MV-4-11 (cell line): ENCODE measurements at regions not wholly inside any gene's neighbourhood (a gene's known extent, or its start where the extent isn't known, plus 50 kb on each side); places are given as distances from the start of the nearest gene placed in this dataset.
"Not testable (repeated sequence)": the region's sequence is repeated elsewhere in the genome, so short reads cannot be mapped to it uniquely, and the experiment has no call there.

Experiments used
- DNase-seq: peaks from one replicate; lab custom pipeline; 2025; lab: John Stamatoyannopoulos, UW

DNA sequence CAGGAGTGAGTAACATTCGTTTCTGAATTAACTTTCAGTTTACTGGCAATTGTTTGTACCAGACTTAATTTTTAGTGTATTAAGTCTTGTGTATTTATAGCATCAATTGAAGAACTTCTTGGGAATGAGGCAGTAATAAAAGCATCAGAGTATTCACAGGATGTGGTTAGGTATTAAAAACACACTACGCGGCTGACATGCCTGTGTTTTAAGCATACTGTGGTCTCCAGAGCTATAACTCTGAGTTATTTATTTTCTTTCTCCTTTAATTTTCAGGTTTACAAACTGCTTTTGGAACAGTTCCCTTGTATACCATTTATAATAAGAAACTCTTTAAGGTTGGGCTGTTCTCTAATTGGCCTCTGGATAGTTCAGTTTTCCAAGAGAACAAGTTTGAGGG is 626.1 kb upstream of the NRG3 start:
- DNase-seq, result no peak

DNA sequence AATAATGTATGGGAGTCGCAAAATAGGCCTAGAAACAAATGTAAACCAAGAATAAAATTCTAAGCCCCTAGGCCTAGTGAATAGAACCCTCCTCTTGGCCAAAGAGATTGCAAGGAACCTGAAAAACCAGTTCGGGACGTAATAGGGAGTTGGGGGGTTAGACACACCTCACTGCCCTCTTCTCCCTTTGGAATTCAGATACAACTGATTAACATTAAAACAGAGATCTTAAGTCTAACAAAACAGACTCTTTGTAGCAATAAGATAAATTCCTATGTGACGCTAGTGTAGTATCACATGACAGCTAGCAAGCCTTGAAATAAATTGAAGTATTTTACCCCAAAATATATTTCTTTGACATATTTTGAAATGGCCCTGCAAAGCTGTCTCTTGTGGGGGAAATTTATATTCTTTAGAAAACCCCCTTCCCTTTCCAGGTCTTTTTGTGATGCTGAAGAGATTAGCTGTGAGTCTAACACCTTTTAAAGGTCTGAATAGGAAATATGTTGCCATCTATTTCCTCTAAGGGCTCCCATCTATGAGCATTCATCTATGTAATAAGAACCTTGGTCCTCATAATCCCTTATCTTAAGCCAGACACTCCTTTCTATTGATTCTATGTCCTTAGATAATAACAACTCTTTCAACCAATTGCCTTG is 623.4 kb upstream of the NRG3 start:
- DNase-seq, result no peak

DNA sequence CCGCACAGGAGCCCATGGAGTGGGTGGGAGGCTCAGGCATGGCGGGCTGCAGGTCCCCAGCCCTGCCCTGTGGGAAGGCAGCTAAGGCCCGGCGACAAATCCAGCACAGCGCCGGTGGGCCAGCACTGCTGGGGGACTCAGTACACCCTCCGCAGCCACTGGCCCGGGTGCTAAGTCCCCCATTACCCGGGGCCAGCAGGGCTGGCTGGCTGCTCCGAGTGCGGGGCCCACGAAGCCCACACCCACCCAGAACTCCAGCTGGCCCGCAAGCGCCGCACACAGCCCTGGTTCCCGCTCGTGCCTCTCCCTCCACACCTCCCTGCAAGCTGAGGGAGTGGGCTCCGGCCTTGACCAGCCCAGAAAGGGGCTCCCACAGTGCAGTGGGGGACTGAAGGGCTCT is 610.0 kb upstream of the NRG3 start:
- not testable (repeated sequence) for DNase-seq

DNA sequence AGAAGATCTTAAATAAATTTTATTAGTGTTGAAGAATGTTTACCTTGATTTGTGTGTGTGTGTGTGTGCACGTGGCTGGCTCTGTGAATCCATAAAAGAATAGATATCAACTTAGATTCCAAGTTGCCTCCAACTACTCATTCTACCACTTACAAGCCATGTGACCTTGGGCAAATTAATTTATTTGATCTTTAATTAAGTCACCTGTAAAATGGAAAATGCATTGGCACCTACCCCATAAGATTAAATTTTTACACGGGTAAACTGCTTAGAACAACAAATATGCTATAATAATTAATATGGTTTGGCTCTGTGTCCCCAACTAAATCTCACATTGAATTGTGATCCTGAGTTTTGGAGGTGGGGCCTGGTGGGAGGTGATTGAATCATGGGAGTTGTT is 604.9 kb upstream of the NRG3 start:
- DNase-seq, result no peak

DNA sequence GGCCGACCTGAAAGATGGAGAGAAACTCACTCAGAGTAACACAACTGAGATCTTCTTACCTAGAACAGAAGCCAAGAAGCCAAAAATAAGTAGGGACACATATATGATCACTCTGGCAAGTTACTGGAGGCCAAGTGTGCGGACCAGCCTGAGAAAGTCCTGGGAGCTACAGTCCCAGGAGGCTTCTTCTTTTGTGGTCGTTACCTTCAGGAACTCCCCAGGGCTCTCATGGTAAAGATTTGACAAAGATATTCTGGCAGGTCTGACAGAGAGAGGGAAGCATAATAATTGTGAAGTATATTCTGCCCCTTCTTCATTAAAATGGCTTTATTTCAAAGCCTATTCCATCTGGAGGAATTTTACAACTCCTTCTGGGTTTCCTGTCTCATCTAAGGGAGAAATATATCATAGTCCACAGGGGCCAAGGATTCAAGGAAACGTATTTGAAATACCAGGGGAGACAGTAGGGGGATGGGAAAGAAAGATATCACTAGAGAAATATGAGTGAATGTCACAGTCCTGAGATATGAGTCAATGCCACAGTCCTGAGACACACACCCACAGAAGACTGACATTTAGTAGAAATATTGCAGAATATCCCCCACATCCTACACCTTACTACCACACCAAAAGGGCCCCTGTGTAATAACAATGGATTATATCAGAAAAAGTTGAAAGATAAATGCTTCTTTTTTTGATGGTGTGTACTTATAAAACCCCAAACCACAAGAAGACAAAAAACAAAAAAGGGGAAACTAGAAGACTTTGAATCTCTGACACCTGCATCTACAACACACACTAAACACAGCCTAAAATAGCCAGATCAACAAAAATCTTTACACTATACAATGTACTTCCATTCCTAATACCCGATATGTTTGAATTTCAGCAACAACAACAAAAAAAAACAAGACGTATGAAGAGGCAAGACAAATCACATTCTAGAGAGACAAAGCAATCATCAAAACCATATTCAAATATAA is 594.2 kb upstream of the NRG3 start:
- DNase-seq, result no peak

DNA sequence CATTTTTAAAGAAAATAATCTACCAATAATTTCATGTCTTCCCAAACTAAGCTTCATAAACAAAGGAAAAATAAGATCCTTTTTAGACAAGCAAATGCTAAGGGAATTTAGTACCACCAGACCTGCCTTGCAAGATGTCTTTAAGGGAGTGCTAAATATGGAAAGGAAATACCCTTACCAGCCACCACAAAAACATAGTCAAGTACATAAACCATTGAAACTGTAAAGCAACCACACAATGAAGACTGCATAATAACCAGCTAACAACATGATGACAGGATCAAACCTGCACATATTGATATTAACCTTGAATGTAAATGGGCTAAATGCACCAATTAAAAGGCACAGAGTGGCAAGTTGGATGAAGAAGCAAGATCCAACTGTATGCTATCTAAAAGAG is 586.5 kb upstream of the NRG3 start:
- no peak for DNase-seq

DNA sequence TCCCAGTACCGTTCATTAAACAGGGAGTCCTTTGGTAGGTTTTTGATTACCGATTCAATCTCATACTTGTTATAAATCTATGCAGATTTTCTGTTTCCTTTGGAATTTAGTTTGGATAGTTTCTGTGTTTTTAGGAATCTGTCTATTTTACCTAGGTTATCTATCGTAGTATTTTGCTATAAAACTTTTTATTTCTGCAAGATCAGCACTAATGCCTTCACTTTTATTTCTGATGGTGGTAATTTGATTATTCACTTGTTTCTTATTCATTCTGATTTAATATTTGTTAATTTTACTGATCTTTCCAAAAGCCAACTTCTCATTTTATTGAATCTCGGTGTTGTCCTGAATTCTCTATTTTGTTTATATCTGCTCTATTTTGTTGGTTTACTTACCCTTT is 577.7 kb upstream of the NRG3 start:
- DNase-seq, result no peak

DNA sequence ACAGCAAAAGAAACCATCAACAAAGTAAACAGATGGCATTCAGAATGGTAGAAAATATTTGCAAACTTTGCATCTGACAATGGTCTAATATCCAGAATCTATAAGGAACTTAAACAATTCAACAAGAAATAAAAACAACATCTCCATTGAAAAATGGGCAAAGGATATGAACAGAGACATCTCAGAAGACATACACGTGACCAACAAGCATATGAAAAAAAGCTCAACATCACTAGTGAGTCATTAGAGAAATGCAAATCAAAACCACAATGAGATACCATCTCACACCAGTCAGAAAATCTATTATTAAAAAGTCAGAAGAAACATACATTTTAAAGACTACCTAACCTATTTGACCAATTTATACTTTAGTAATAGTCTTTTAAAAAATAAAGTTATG is 571.3 kb upstream of the NRG3 start:
- no peak for DNase-seq

DNA sequence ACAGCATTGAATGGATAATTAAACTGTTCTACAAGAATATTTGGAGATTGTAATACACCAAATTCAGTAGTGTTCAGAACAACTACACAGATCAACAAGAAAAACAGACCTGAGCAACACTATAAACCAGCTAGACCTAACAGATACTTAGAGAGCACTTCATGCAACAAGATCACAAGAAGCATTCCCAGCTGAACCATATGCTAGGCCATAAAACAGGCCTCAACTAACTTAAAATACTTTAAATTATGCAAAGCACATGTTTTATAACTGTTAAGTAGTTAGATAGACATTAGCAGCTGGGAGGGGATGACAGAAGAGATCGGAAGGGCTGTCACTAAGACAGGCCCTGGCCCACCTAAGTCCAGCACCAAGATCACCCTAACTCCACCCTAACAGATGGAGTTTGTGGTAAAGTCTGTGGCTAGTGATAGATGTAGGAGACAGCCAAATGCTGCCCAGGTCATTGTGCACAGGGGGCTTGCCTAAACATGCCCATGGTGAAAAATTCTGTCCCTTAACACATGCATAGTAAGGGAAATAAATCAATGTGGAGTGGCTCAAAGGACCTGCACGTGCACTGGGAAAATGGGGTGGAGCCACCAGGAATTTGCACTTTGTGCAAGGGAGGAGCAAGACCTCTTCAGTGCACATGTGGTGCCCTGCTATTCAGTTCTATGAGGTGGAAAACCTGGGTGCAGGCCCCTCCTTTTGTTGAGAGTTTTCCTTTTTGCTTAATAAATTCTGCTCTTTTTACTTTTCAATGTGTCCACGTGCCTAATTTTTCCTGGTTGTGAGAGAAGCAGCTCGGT is 567.8 kb upstream of the NRG3 start:
- DNase-seq, result no peak

DNA sequence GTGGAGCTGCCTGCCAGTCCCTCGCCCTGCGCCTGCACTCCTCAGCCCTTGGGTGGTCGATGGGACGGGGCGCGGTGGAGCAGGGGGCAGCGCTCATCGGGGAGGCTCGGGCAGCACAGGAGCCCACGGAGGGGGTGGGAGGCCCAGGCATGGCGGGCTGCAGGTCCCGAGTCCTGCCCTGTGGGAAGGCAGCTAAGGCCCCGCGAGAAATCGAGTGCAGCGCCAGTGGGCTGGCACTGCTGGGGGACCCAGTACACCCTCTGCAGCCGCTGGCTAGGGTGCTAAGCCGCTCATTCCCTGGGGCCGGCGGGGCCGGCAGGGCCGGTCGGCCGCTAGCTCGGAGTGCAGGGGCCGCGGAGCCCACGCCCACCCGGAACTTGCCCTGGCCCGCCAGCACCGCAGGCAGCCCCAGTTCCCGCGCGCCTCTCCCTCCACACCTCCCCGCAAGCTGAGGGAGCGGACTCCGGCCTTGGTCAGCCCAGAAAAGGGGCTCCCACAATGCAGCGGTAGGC is 565.9 kb upstream of the NRG3 start:
- no peak for DNase-seq

DNA sequence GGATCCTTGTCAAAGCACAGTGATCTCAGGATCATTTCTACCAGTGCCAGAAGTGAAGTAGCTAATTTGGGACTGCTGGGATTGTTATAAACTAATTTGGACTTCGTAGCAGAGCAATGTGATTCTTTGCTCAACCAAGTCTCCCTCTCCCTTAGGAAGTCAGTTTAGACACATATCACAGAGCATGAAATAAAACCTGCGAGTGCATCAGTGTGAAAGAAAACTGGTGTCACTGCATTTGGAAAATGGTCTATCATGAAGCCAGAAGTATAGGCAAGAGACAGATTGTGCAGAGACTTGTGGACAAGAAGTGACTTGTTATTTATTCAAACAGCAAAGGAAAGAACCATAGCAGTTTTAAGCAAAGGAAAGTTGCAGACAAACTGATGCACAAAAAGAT is 560.5 kb upstream of the NRG3 start:
- no peak for DNase-seq

DNA sequence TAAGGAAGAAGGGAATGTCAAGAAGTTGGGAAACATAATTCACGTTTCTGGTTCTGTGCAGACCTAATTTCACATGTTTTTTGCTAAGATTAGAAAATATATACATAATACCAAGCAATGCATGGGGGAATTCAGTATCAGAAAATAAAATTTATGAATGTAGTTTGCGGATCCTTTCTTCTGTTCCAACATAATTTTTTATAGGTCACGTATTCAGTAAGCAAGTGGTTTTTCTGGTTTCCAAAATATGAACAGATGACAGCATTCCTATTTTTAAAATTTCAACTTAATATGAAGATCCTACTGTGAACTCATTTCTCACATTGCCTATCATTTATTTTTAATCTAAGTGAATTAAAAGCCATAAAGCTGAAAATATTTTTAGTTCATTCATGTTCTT is 560.0 kb upstream of the NRG3 start:
- no peak for DNase-seq

DNA sequence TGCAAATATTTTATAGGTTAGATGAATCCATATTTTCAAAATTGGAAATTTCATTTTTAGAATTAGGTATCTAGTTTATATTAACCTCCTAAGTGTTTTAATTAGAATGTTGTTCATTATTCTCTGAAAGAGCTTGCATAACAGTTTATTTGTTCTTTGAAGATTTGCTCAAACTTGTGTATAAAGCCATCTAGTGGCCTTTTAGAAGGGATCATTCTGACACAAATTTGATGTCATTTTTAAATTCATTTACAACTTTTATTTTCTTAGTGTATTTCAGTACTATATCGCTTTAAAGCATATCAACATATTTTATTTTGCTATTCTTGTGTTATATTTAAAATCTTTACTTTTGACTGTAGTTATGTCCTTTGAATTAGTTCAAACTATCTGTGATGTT is 527.0 kb upstream of the NRG3 start:
- DNase-seq, result no peak

DNA sequence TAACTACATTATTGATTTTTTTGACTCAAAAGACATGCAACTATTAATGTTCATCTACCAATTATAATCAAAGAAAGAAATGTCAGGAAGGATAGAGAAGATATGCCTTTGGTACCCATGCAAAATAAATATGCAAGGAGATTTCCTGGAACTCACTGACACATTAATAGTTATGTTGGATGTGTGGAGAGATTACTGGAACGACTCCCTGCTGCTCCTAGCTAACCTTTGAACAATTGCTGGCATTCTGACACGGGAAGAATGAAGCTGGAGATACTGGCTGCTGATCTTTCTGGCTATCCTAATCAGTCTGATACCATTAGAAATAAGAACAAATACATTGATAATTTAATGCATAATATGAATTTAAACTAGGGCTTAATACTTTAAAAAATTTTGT is 507.9 kb upstream of the NRG3 start:
- no peak for DNase-seq

DNA sequence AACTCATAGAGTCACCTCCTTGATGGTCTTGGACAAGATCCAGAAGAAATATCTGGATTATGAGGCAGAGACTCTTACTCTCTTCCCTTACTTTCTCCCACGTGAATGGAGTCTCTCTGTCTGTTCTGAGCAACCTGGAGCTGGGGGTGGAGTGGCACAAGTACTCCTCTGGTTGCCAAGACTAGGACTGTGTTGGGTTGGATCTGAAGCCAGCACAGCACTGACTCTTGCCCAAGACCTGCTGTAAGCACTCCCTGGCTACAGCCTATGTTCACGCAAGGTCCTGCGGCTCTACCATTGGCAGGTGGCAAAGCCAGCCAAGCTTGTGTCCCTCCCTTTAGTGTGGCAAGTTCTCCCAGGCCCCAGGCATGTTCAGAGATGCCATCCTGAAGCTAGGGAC is 488.2 kb upstream of the NRG3 start:
- DNase-seq, result no peak

DNA sequence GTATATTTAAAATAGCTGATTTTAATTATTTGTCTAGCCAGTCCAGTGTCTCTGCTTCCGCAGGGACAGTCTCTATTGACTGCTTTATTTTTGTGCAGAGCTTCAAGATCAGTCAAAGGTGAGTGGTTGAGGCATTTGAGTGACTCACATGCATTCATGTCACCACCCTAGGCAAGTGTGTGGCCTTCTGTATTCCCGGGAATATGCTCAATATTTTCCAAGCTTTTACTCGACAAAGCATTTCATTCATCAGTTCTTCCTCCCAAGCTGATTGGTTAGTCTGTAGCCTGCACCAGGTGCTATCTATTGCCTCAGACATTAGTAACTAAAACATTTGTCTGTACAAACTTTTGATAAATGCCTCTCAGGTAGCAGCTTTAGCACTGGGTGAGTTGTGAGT is 471.5 kb upstream of the NRG3 start:
- no peak for DNase-seq

DNA sequence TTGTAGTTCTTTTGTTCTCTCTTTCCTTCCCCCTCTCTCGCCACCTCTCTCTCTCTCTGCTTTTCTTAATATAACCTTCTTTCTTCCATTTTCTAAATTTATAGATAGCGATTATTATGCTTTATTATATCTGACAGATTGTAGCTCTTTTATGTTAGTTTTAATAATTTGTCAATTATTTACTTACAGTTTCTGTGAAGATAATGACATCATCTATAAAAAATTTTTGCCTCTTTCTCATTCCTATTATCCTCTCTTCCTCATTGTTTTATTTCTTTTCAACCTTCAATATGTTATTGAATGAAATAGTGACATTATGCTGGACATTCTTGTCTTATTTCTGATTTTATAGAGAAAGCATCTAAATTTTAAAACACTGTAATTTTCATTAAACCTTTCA is 469.6 kb upstream of the NRG3 start:
- DNase-seq, result no peak

DNA sequence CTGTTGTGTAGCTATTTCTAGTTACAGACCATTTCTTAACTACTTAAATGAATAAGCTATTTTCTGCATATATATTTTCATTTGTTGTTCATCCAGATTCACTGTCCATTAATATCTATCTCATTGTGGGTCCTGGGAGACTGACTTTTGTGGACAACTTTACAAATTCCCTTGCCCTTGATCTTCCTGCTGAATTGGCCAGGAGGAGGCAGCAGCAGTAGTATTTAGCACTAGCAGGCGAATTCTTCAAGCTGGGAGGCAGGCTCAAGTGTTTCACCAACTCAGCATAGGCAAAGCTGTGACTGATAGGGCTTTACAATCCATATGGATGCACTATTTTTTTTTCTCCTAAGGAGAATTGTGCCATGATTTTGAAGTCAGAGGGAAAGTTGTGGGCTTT is 461.0 kb upstream of the NRG3 start:
- no peak for DNase-seq

DNA sequence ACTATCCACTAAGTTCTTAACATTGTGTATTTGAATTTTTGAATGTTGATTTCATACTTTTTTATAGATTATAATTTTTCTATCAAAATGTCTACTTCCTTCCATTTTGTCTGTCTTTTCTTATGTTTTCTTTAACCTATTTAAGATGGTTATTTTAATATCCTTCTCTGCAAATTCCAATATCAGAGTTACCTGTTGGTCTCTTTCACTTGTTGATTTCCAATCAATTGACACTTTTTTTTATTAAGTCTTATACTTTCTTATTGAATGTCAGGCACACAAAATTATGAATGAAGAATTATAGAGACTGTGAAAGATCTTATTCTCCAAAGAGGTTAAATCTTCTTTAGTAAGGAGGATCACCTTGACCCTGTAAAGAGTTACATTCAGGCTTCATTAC is 448.3 kb upstream of the NRG3 start:
- DNase-seq, result no peak

DNA sequence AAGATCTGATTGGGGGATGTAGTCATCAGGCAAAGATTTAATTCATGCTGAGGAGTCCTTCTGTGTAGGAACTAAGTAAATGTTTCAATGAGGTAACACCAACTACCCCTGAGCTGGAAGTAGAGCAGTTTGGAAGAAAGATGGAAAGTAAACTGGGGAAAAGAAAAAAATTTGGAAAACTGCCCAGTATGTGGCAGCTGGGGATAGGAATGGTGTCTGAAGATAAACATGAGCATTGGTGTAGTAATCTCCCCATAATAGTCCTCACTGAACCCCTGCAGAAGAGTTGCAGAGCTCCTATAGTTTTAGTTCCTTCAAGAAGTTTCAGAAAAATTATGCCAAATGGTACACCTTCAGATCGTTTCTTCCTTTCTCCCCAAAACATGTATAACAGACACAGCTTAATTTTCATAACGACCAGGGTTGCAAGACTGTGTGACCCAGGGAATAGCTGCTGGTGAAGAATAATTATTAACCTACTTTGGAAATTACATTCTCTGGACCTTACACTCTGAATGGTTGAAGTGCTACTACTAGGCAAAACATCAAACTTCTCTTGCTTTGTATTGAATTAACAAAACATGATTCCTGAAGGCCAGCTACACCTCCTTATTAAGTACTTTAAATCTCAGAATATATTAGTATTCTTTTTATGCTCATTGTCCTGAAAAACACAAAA is 446.4 kb upstream of the NRG3 start:
- DNase-seq, result no peak

DNA sequence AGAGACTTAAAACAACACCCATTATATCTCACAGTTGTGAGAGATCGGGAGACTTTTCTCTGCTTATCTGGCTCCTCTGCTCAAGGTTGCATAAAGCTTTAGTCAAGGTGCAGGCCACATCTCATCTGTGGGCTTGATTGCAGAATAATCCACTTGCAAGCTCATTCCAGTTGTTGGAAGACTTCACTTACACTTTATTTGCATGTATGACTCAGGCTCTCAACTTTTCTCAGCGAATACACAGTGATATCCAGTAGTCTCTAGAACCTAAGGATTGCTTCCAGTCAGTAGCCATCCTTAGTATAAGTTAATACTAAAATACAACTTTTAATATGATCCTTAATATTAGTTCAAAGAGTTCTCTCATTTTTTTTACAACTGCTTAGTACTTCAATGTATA is 435.5 kb upstream of the NRG3 start:
- no peak for DNase-seq

DNA sequence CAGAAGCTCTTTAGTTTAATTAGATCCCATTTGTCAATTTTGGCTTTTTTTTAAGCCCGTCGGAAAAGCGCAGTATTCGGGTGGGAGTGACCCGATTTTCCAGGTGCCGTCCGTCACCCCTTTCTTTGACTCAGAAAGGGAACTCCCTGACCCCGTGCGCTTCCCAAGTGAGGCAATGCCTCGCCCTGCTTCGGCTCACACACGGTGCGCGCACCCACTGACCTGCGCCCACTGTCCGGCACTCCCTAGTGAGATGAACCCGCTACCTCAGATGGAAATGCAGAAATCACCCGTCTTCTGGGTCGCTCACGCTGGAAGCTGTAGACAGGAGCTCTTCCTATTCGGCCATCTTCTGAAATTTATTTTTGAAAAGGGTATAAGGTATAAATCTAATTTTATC is 433.4 kb upstream of the NRG3 start:
- not testable (repeated sequence) for DNase-seq
